Heart left ventricle (tissue), 16 donors: ENCODE measurements at regions not wholly inside any gene's neighbourhood (a gene's known extent, or its start where the extent isn't known, plus 50 kb on each side); places are given as distances from the start of the nearest gene placed in this dataset.

Source experiments
- ATAC-seq, 4 donors: fragments of 200-7000 bp; cut with Tn5 transposase; one replicate each; pipeline ENCODE4 v1.9.1; 2020 to 2022; ENCODE audit warnings: moderate library complexity in 4 of 4, mild to moderate bottlenecking in 3 of 4, moderate number of reproducible peaks in 1 of 4
- DNase-seq, 5 donors: peaks; one replicate each; pipeline ENCODE4 v3.0.0-alpha.2; 2020
- H3K27ac ChIP-seq, 12 donors: fragments of 200-600 bp; sonication (generic) in 4 of 12; one replicate each; pipeline versions ENCODE4 v1.5.0 to v1.8.0; 2016 to 2022; ENCODE audit warnings: mild to moderate bottlenecking in 2 of 12
- H3K27me3 ChIP-seq, 9 donors: fragments of 200-600 bp; sonication (generic) in 2 of 9; one replicate each; pipeline versions ENCODE4 v1.5.1 to v1.8.0; 2016 to 2022; ENCODE audit warnings: mild to moderate bottlenecking in 3 of 9
- H3K36me3 ChIP-seq, 9 donors: fragments of 200-600 bp; sonication (generic) in 2 of 9; one replicate each; pipeline versions ENCODE4 v1.5.0 to v1.8.0; 2018 to 2022; ENCODE audit warnings: mild to moderate bottlenecking in 2 of 9
- H3K4me1 ChIP-seq, 12 donors: fragments of 200-600 bp; sonication (generic) in 4 of 12; one replicate each; pipeline versions ENCODE4 v1.5.0 to v1.8.0; 2016 to 2022; ENCODE audit warnings: mild to moderate bottlenecking in 3 of 12
- H3K4me3 ChIP-seq, 12 donors: fragments of 200-600 bp; sonication (generic) in 4 of 12; one replicate each; pipeline versions ENCODE4 v1.5.0 to v1.8.0; 2017 to 2022; ENCODE audit warnings: mild to moderate bottlenecking in 9 of 12, moderate library complexity in 4 of 12
- H3K9me3 ChIP-seq, 12 donors: fragments of 200-600 bp; sonication (generic) in 4 of 12; one replicate each; pipeline versions ENCODE4 v1.5.0 to v1.8.0; 2016 to 2022; ENCODE audit warnings: mild to moderate bottlenecking in 1 of 12
- POLR2A ChIP-seq, 2 donors: fragments of 450-650 bp; IDR thresholded peaks; one replicate each; pipeline ENCODE4 v1.6.1; 2017; ENCODE audit warnings: antibody characterized with exemption in 2 of 2, mild to moderate bottlenecking in 2 of 2, moderate library complexity in 2 of 2
- WGBS, 4 donors: extraction: QIAGEN DNeasy Blood & Tissue Kit in 2 of 4; methylation state at CpG; one replicate each; pipeline versions ENCODE4 v1.1.5 to v1.1.7; 2013 to 2018; 5-methylcytosine and 5-hydroxymethylcytosine counted together
- intact Hi-C, 10 donors: fragments of 100-400 bp; cut with DNase I; formaldehyde crosslinking; loops; one replicate each; pipeline versions ENCODE4 v1.11.1 to v1.14.2; 2022
- TF ChIP-seq, protein P1 (sequence below), 12 donors: fragments of 200-600 bp; sonication (generic) in 4 of 12; IDR thresholded peaks; one replicate each; pipeline versions ENCODE4 v1.5.0 to v1.8.0; 2018 to 2022; ENCODE audit warnings: antibody characterized with exemption in 12 of 12, mild to moderate bottlenecking in 5 of 12
- donor health status: ischemic (EF 13 %, LVEDD 7.1; RV severe dilation, severe dysfunction).
- donor health status: healthy with polysubstance abuse.
- donor health status: DM: no; HTN: yes; CAD: no.
- donor health status: DM: no; HTN: no; CAD: no.
- donor health status: ischemic (EF 25% LVEDD 6.9; RV normal size, moderate dysfunction).
- donor health status: ischemic (EF 25% LVEDD 5.7; RV mildly dilated, moderate dysfunction).
- donor health status: healthy.
- donor health status: DM: yes; HTN: yes; CAD: no.
- donor health status: ischemic (EF 35%, LVEDD 5.7; RV mildly dilated, moderate dysfunction).
- donor health status: nonischemic (EF 11% LVEDD 7.7; RV severe dilation, severe dysfunction).
- donor health status: DM: yes; HTN: yes; CAD: no.
- donor health status: PGD.
- donor health status: ischemic (EF 29% LVEDD 5.4; RV normal size, mild dysfunction).
- donor health status: nonischemic (EF 23%, LVEDD 6.1; RV moderate dilation, normal function).

DNA sequence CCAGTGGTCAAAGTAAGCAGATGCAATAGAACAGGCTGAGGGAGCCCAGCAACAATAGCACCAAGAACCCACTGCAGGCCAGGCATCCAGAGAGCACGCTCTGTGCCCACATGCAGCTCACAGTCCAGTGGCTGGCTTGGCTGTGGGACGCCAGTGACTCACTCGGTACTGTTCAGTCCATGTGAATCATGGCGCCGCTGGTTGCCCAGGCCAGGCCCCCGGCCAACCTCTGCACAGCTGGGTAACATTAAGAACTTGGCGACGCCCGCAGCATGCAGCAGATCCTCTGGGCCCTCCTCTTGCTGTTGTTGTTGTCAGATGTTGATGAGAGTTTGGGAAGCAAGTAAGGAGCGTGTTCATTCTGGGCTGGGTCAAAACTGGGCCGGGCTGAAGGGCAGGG lies 60.5 kb downstream of the MSX1 start:
- no peak for ATAC-seq
- no peak for DNase-seq
- intact Hi-C loops = no loop called here

GRCh38 chr4:4921077-4921476 lies 61.6 kb downstream of the MSX1 start:
- Histone ChIP-seq H3K27ac (no peak overlapping the region), H3K27me3 (peaks cover 0 to 21% (median 0%) of the 10 kb centered on the region in 9 donors), H3K4me3 (no peak overlapping the region), H3K9me3 (no peaks in the 10 kb centered on the region), H3K36me3 (no peaks in the 10 kb centered on the region), H3K4me1 (no peaks in the 10 kb centered on the region)
- TF ChIP-seq, protein P1, sequence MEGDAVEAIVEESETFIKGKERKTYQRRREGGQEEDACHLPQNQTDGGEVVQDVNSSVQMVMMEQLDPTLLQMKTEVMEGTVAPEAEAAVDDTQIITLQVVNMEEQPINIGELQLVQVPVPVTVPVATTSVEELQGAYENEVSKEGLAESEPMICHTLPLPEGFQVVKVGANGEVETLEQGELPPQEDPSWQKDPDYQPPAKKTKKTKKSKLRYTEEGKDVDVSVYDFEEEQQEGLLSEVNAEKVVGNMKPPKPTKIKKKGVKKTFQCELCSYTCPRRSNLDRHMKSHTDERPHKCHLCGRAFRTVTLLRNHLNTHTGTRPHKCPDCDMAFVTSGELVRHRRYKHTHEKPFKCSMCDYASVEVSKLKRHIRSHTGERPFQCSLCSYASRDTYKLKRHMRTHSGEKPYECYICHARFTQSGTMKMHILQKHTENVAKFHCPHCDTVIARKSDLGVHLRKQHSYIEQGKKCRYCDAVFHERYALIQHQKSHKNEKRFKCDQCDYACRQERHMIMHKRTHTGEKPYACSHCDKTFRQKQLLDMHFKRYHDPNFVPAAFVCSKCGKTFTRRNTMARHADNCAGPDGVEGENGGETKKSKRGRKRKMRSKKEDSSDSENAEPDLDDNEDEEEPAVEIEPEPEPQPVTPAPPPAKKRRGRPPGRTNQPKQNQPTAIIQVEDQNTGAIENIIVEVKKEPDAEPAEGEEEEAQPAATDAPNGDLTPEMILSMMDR (IDR thresholded peaks at IDR 0.05) = no peak
- TF ChIP-seq POLR2A (IDR thresholded peaks at IDR 0.05) = no peak
- intact Hi-C loops = no loop called here
- WGBS, 4 donors = 89 to 100% (median 94%) methylated on average over 2 of the region's 2 CpGs
- ATAC-seq (no peak), DNase-seq (no peak)

More for the DNA sequence above, 60.5 kb downstream of the MSX1 start:
- Histone ChIP-seq H3K27me3 (peaks cover 0 to 15% (median 0%) of the 10 kb centered on the region in 9 donors), H3K4me3 (no peak overlapping the region), H3K4me1 (no peaks in the 10 kb centered on the region), H3K9me3 (no peaks in the 10 kb centered on the region), H3K36me3 (no peaks in the 10 kb centered on the region), H3K27ac (no peak overlapping the region)
- no peak for TF ChIP-seq POLR2A (IDR thresholded peaks at IDR 0.05)
- TF ChIP-seq, protein P1 (IDR thresholded peaks at IDR 0.05) = no peak
- WGBS, 4 donors = 87 to 91% (median 87%) methylated on average over 6 to 11 of the region's 11 CpGs

DNA sequence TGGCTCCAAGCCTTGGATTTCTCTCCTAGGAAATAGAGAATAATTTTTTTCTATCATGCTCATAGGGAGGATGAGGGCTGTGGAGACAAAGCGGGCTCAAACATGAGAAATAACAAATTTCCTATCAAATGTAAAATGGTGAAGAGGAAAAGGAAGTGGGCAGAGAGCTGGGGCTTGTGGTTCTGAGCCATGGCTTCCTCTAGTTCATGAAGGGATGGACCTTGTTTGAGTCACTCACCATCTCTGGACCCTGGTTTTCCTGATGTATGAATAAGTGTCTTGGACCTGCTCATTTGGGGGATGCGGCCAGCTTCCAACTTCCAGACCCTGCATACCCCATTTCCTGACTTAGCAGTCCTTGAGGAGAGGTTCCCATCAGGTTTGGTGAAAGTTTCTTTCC lies 63.0 kb downstream of the MSX1 start:
- no peak overlapping the region for H3K4me3 ChIP-seq
- H3K27ac ChIP-seq = no peak overlapping the region
- intact Hi-C loops = no loop called here
- 75 to 82% (median 78%) methylated on average over 2 of the region's 2 CpGs for WGBS, 4 donors
- no peak for DNase-seq
- ATAC-seq = no peak
- peaks cover 0 to 28% (median 0%) of the 10 kb centered on the region in 9 donors for H3K27me3 ChIP-seq
- H3K9me3 ChIP-seq = no peaks in the 10 kb centered on the region
- no peaks in the 10 kb centered on the region for H3K36me3 ChIP-seq
- TF ChIP-seq POLR2A (IDR thresholded peaks at IDR 0.05) = no peak
- TF ChIP-seq, protein P1 (IDR thresholded peaks at IDR 0.05) = no peak
- no peaks in the 10 kb centered on the region for H3K4me1 ChIP-seq

- peaks cover 0 to 30% (median 0%) of the 10 kb centered on the region in 9 donors for H3K27me3 ChIP-seq
- intact Hi-C loops = no loop called here
These were observed 63.7 kb downstream of the MSX1 start for GRCh38 chr4:4923201-4923600.

More at GRCh38 chr4:4923201-4923600, 63.7 kb downstream of the MSX1 start:
- TF ChIP-seq, protein P1 (IDR thresholded peaks at IDR 0.05) = no peak
- no peak for TF ChIP-seq POLR2A (IDR thresholded peaks at IDR 0.05)
- Histone ChIP-seq H3K36me3 (no peaks in the 10 kb centered on the region), H3K4me1 (no peaks in the 10 kb centered on the region), H3K4me3 (no peak overlapping the region), H3K27ac (no peak overlapping the region), H3K9me3 (no peaks in the 10 kb centered on the region)
- ATAC-seq = no peak
- WGBS, 4 donors = 22 to 53% (median 46%) methylated on average over 1 of the region's 1 CpG
- DNase-seq = no peak
